ENCODE measurements at regions not wholly inside any gene's neighbourhood (a gene's known extent, or its start where the extent isn't known, plus 50 kb on each side); places are given as distances from the start of the nearest gene placed in this dataset.

DNA sequence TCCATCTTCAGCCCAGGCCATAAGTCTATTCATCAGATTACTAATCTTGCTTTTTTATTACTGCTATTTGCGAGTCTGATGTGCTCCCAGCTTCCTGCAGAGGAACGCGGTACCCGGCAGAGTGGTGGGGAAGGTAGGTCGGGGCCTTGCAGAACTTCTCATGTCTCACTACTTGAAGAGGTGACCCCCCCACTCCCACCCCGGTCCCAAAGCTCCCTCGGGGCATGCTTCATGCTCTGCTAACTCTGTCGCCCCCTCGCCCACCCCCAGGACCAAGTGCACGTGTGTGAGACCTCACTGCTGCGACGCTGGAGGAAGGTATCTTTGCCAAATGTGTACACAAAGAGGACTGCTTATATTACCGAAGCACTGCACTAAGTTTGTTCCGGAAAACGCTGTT is 129.4 kb upstream of the RAB12 start:
- no peaks in the 10 kb centered on the region for H3K9me3 ChIP-seq (replicated peaks; ENCODE audit: control insufficient read depth, insufficient read depth, low read length)
- DNase-seq (ENCODE audit: low read depth, low spot score): no peak
- no peak overlapping the region for H3K4me2 ChIP-seq (ENCODE audit: insufficient read depth, low read length)
- H4K20me1 ChIP-seq (replicated peaks; ENCODE audit: control insufficient read depth, extremely low read depth, insufficient read depth, low read length): no peaks in the 10 kb centered on the region
- no peak overlapping the region for H3K9ac ChIP-seq (replicated peaks; ENCODE audit: extremely low read depth, insufficient read depth, low read length)
- H3K79me2 ChIP-seq (ENCODE audit: control insufficient read depth, insufficient read depth, low read length): no peaks in the 10 kb centered on the region
- POLR2A ChIA-PET: interaction anchor here (1.6 kb wide), 1 partner anchor 12 kb away, joined by 7 read pairs; no protein-coding TSS in a partner anchor
- intact Hi-C loops (cut with micrococcal nuclease) (loop anchor here (1.0 kb wide), 1 partner anchor 1207 kb away; no protein-coding TSS in a partner anchor), dilution Hi-C loops (cut with MboI; ENCODE audit: extremely low pct_ligation_motif_present, low sequenced_read_pairs) (no loop called here)
- no TSS peak for BruUV-seq (replicated peaks)
- no peak overlapping the region for H3K27ac ChIP-seq (ENCODE audit: insufficient read depth, low read depth, low read length)
- H3K4me1 ChIP-seq (ENCODE audit: control insufficient read depth, extremely low read depth, insufficient read depth, low read length): no peaks in the 10 kb centered on the region
- no peak overlapping the region for H2AFZ ChIP-seq (ENCODE audit: low read depth, low read length)
- no peaks in the 10 kb centered on the region for H3K36me3 ChIP-seq (ENCODE audit: control insufficient read depth in 2 of 2, extremely low read depth in 1 of 2, insufficient read depth in 2 of 2, low read length in 2 of 2)
- TF ChIP-seq POLR2AphosphoS5 (IDR thresholded peaks at IDR 0.05; ENCODE audit: insufficient read depth, low read depth, low read length) (no peak), GATA2 (IDR thresholded peaks at IDR 0.05; ENCODE audit: insufficient read depth, insufficient read length, low read depth, low read length) (no peak), POLR2A (IDR thresholded peaks at IDR 0.05; ENCODE audit: low read depth, low read length) (no peak), MYC (IDR thresholded peaks at IDR 0.05; ENCODE audit: low read depth, low read length) (no peak), EZH2 (IDR thresholded peaks at IDR 0.05; ENCODE audit: borderline replicate concordance, low read depth, low read length, severe bottlenecking) (no peak)
- TF ChIP-seq, protein P1, sequence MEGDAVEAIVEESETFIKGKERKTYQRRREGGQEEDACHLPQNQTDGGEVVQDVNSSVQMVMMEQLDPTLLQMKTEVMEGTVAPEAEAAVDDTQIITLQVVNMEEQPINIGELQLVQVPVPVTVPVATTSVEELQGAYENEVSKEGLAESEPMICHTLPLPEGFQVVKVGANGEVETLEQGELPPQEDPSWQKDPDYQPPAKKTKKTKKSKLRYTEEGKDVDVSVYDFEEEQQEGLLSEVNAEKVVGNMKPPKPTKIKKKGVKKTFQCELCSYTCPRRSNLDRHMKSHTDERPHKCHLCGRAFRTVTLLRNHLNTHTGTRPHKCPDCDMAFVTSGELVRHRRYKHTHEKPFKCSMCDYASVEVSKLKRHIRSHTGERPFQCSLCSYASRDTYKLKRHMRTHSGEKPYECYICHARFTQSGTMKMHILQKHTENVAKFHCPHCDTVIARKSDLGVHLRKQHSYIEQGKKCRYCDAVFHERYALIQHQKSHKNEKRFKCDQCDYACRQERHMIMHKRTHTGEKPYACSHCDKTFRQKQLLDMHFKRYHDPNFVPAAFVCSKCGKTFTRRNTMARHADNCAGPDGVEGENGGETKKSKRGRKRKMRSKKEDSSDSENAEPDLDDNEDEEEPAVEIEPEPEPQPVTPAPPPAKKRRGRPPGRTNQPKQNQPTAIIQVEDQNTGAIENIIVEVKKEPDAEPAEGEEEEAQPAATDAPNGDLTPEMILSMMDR (IDR thresholded peaks at IDR 0.05; ENCODE audit: extremely low read depth in 1 of 2, insufficient read depth in 1 of 2, low read depth in 1 of 2, low read length in 2 of 2): no peak
- TF ChIP-seq, protein P2, sequence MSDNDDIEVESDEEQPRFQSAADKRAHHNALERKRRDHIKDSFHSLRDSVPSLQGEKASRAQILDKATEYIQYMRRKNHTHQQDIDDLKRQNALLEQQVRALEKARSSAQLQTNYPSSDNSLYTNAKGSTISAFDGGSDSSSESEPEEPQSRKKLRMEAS (IDR thresholded peaks at IDR 0.05; ENCODE audit: insufficient read depth, insufficient read length): no peak
- H3K9me1 ChIP-seq (replicated peaks; ENCODE audit: control insufficient read depth, extremely low read depth, insufficient read depth, low read length): no peaks in the 10 kb centered on the region
- H3K27me3 ChIP-seq (ENCODE audit: control insufficient read depth in 2 of 2, insufficient read depth in 2 of 2, low read length in 2 of 2): peaks cover 0 to 3% of the 10 kb centered on the region in 2 experiments
- FAIRE-seq: no peak
- no peak overlapping the region for H3K4me3 ChIP-seq (replicated peaks in 1 of 3; ENCODE audit: insufficient read depth in 1 of 3, low read depth in 1 of 3, low read length in 3 of 3)
- CTCF ChIA-PET: interaction anchor here (0.6 to 4.9 kb wide), 15 partner anchors 10 to 1560 kb away, joined by 3 to 52 read pairs (median 5); partner anchors contain the start of gene PTPRM
